Astrocyte (in vitro differentiated cells and primary cell): ENCODE measurements at regions not wholly inside any gene's neighbourhood (a gene's known extent, or its start where the extent isn't known, plus 50 kb on each side); places are given as distances from the start of the nearest gene placed in this dataset.

Experiments used
- DNase-seq: peaks from one replicate; pipeline ENCODE4 v3.0.0-alpha.2; 2010; ENCODE audit warnings: low read depth
- FAIRE-seq: peaks from 2 replicates; lab custom pipeline; 2011; peaks lifted over from hg19 to GRCh38; lab: Jason Lieb, UNC
- H2AFZ ChIP-seq: 2 replicates; pipeline ENCODE4 v1.6.0; 2012; ENCODE audit warnings: low read depth, low read length, inconsistent platforms
- H3K27ac ChIP-seq: 2 replicates; pipeline ENCODE4 v1.5.1; 2011; ENCODE audit warnings: low read depth, low read length, inconsistent platforms
- H3K27me3 ChIP-seq: 2 replicates; pipeline ENCODE4 v1.6.0; 2011; ENCODE audit warnings: low read length, inconsistent platforms; ENCODE audit not compliant: insufficient read depth
- H3K36me3 ChIP-seq: 2 replicates; pipeline ENCODE4 v1.5.1; 2011; ENCODE audit warnings: low read length, inconsistent platforms; ENCODE audit not compliant: insufficient read depth
- H3K4me1 ChIP-seq: 2 replicates; pipeline ENCODE4 v1.5.1; 2011; ENCODE audit warnings: low read length, inconsistent platforms; ENCODE audit not compliant: insufficient read depth
- H3K4me2 ChIP-seq: 2 replicates; pipeline ENCODE4 v1.6.0; 2012; ENCODE audit warnings: low read length, inconsistent platforms
- H3K4me3 ChIP-seq: 2 replicates; pipeline ENCODE4 v1.5.1; 2011; ENCODE audit warnings: low read depth, mild to moderate bottlenecking, low read length, inconsistent platforms; ENCODE audit not compliant: insufficient read depth
- H3K79me2 ChIP-seq: 2 replicates; pipeline ENCODE4 v1.6.0; 2012; ENCODE audit warnings: mild to moderate bottlenecking, low read length, inconsistent platforms; ENCODE audit not compliant: insufficient read depth
- H3K9ac ChIP-seq: 2 replicates; pipeline ENCODE4 v1.6.0; 2012; ENCODE audit warnings: mild to moderate bottlenecking, low read length, inconsistent platforms
- H3K9me3 ChIP-seq: 2 replicates; pipeline ENCODE4 v1.5.1; 2012; ENCODE audit warnings: low read depth, mild to moderate bottlenecking, low read length, inconsistent platforms; ENCODE audit not compliant: insufficient read depth
- H4K20me1 ChIP-seq: 2 replicates; pipeline ENCODE4 v1.6.0; 2012; ENCODE audit warnings: low read length, inconsistent platforms; ENCODE audit not compliant: insufficient read depth
- H3K27ac Mint-ChIP-seq: one replicate; pipeline ENCODE4 v1.8.0; 2021; ENCODE audit warnings: mild to moderate bottlenecking, mixed read lengths; ENCODE audit not compliant: unreplicated experiment
- H3K27me3 Mint-ChIP-seq: one replicate; pipeline ENCODE4 v1.8.0; 2021; ENCODE audit warnings: low read depth, mixed read lengths; ENCODE audit not compliant: unreplicated experiment
- H3K36me3 Mint-ChIP-seq: one replicate; pipeline ENCODE4 v1.8.0; 2021; ENCODE audit warnings: low read depth, mixed read lengths; ENCODE audit not compliant: unreplicated experiment
- H3K4me1 Mint-ChIP-seq: one replicate; pipeline ENCODE4 v1.8.0; 2021; ENCODE audit warnings: low read depth, mixed read lengths; ENCODE audit not compliant: unreplicated experiment
- H3K4me3 Mint-ChIP-seq: one replicate; pipeline ENCODE4 v1.8.0; 2021; ENCODE audit warnings: mild to moderate bottlenecking, moderate library complexity, mixed read lengths; ENCODE audit not compliant: unreplicated experiment
- H3K9me3 Mint-ChIP-seq: one replicate; pipeline ENCODE4 v1.8.0; 2021; ENCODE audit warnings: mild to moderate bottlenecking, mixed read lengths; ENCODE audit not compliant: unreplicated experiment
- CTCF ChIP-seq: IDR thresholded peaks from 2 replicates; pipeline ENCODE4 v1.5.1; 2011; ENCODE audit warnings: low read depth, mild to moderate bottlenecking, inconsistent platforms, low read length, moderate library complexity; ENCODE audit not compliant: insufficient read depth
- EZH2 ChIP-seq: IDR thresholded peaks from 2 replicates; pipeline ENCODE4 v1.6.1; 2012; ENCODE audit warnings: mild to moderate bottlenecking, low read length, inconsistent platforms; ENCODE audit not compliant: insufficient read depth

GRCh38 chr1:36590771-36591170 lies 108.1 kb upstream of the CSF3R start:
- Histone ChIP-seq H3K79me2 (no peaks in the 10 kb centered on the region), H2AFZ (no peak overlapping the region), H3K4me3 (no peak overlapping the region), H3K27ac (no peak overlapping the region), H4K20me1 (no peaks in the 10 kb centered on the region), H3K4me1 (no peaks in the 10 kb centered on the region), H3K9ac (no peak overlapping the region), H3K36me3 (no peaks in the 10 kb centered on the region), H3K4me2 (no peak overlapping the region), H3K27me3 (peaks cover 11% of the 10 kb centered on the region), H3K9me3 (no peaks in the 10 kb centered on the region)
- DNase-seq, result no peak
- TF ChIP-seq EZH2 (no peak), CTCF (no peak)
- Mint-ChIP-seq H3K27me3 (peaks cover 54% of the 10 kb centered on the region), H3K9me3 (peaks cover under 1% of the 10 kb centered on the region), H3K4me1 (peaks cover 4% of the 10 kb centered on the region), H3K27ac (no peak overlapping the region), H3K36me3 (no peaks in the 10 kb centered on the region), H3K4me3 (no peak overlapping the region)
- no peak for FAIRE-seq

- no peak overlapping the region for H3K4me2 ChIP-seq
- Mint-ChIP-seq H3K4me1 (peaks cover 6% of the 10 kb centered on the region), H3K27ac (no peak overlapping the region), H3K4me3 (no peak overlapping the region), H3K36me3 (no peaks in the 10 kb centered on the region), H3K9me3 (peaks cover 2% of the 10 kb centered on the region), H3K27me3 (peaks cover 55% of the 10 kb centered on the region)
- H4K20me1 ChIP-seq, result no peaks in the 10 kb centered on the region
- no peaks in the 10 kb centered on the region for H3K9me3 ChIP-seq
- peaks cover 12% of the 10 kb centered on the region for H3K27me3 ChIP-seq
- DNase-seq, result no peak
- H2AFZ ChIP-seq, result no peak overlapping the region
- H3K4me3 ChIP-seq, result no peak overlapping the region
- H3K4me1 ChIP-seq, result no peaks in the 10 kb centered on the region
- H3K9ac ChIP-seq, result no peak overlapping the region
- TF ChIP-seq EZH2, result no peak
- TF ChIP-seq CTCF, result no peak
- FAIRE-seq, result no peak
- no peaks in the 10 kb centered on the region for H3K36me3 ChIP-seq
- H3K79me2 ChIP-seq, result no peaks in the 10 kb centered on the region
- H3K27ac ChIP-seq, result no peak overlapping the region
Measured at GRCh38 chr1:36590264-36590663, 107.6 kb upstream of the CSF3R start.

DNA sequence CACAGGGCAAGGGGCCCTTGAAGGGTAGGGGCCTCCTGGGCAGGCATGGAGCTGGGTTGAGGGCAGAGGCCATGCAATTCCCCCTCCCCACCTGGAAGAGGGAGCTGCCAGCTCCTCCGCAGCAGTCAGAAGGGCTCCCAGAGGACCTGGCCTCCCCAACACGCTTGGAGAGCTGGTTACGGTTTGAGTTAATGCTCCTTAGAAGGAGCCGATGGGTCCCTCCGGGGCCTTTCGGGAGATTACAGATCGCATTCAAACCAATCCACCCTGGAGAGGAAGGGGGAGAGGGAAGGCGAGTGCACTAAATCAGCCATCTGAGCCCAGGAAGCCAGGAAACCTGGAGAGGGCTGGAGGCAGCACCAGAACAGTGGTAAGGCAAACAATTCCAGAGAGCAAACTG lies 106.3 kb upstream of the CSF3R start:
- no peaks in the 10 kb centered on the region for H3K36me3 ChIP-seq
- TF ChIP-seq CTCF (no peak), EZH2 (no peak)
- Mint-ChIP-seq H3K4me3 (no peak overlapping the region), H3K27ac (no peak overlapping the region), H3K4me1 (peaks cover 6% of the 10 kb centered on the region), H3K36me3 (no peaks in the 10 kb centered on the region), H3K9me3 (peaks cover 2% of the 10 kb centered on the region), H3K27me3 (peaks cover 54% of the 10 kb centered on the region)
- DNase-seq (no peak), FAIRE-seq (no peak)
- no peak overlapping the region for H3K27ac ChIP-seq
- peaks cover 18% of the 10 kb centered on the region for H3K27me3 ChIP-seq
- H3K79me2 ChIP-seq, result no peaks in the 10 kb centered on the region
- no peak overlapping the region for H3K9ac ChIP-seq
- H3K4me1 ChIP-seq, result no peaks in the 10 kb centered on the region
- no peak overlapping the region for H3K4me2 ChIP-seq
- H2AFZ ChIP-seq, result no peak overlapping the region
- H3K9me3 ChIP-seq, result no peaks in the 10 kb centered on the region
- no peaks in the 10 kb centered on the region for H4K20me1 ChIP-seq
- H3K4me3 ChIP-seq, result no peak overlapping the region
